COLO668 (cell line): ENCODE measurements at regions not wholly inside any gene's neighbourhood (a gene's known extent, or its start where the extent isn't known, plus 50 kb on each side); places are given as distances from the start of the nearest gene placed in this dataset.
A peak's percentile ranks its signal among the peaks of the same experiment; 100 is the strongest.
"Not testable (repeated sequence)": the region's sequence is repeated elsewhere in the genome, so short reads cannot be mapped to it uniquely, and the experiment has no call there.

Source experiments
- DNase-seq: peaks from one replicate; lab custom pipeline; 2025; ENCODE audit not compliant: unreplicated experiment; lab: John Stamatoyannopoulos, UW

GRCh38 chr3:40878464-40878905, 320.8 kb upstream of the CTNNB1 start:
- no peak for DNase-seq

- DNase-seq = no peak
These were observed 313.9 kb upstream of the CTNNB1 start for GRCh38 chr3:40885430-40885829.

GRCh38 chr3:40886660-40887425, 312.5 kb upstream of the CTNNB1 start:
- DNase-seq = no peak

- DNase-seq = no peak
These were observed 308.1 kb upstream of the CTNNB1 start for GRCh38 chr3:40891186-40891585.

- no peak for DNase-seq
These were observed 304.2 kb upstream of the CTNNB1 start for GRCh38 chr3:40895109-40895508.

- DNase-seq = no peak
These were observed 300.0 kb upstream of the CTNNB1 start for GRCh38 chr3:40899286-40899712.

GRCh38 chr3:40901298-40901697, 298.0 kb upstream of the CTNNB1 start:
- no peak for DNase-seq

GRCh38 chr3:40901796-40902195, 297.5 kb upstream of the CTNNB1 start:
- DNase-seq = no peak

GRCh38 chr3:40907907-40908465, 291.3 kb upstream of the CTNNB1 start:
- not testable (repeated sequence) for DNase-seq

- no peak for DNase-seq
These were observed 290.7 kb upstream of the CTNNB1 start for GRCh38 chr3:40908612-40909011.

GRCh38 chr3:40911264-40911663, 288.0 kb upstream of the CTNNB1 start:
- DNase-seq = no peak

GRCh38 chr3:40911928-40912327, 287.4 kb upstream of the CTNNB1 start:
- DNase-seq = no peak

GRCh38 chr3:40912461-40912860, 286.8 kb upstream of the CTNNB1 start:
- no peak for DNase-seq

GRCh38 chr3:40913192-40913591, 286.1 kb upstream of the CTNNB1 start:
- DNase-seq = no peak

- no peak for DNase-seq
These were observed 285.7 kb upstream of the CTNNB1 start for GRCh38 chr3:40913641-40914040.

- no peak for DNase-seq
These were observed 284.8 kb upstream of the CTNNB1 start for GRCh38 chr3:40914475-40914874.

- no peak for DNase-seq
These were observed 283.9 kb upstream of the CTNNB1 start for GRCh38 chr3:40915346-40915865.

- no peak for DNase-seq
These were observed 279.3 kb upstream of the CTNNB1 start for GRCh38 chr3:40920041-40920440.

GRCh38 chr3:40921251-40921650, 278.1 kb upstream of the CTNNB1 start:
- DNase-seq = no peak

GRCh38 chr3:40923143-40923542, 276.2 kb upstream of the CTNNB1 start:
- DNase-seq = no peak

GRCh38 chr3:40923651-40924050, 275.7 kb upstream of the CTNNB1 start:
- no peak for DNase-seq

GRCh38 chr3:40924559-40925141, 274.7 kb upstream of the CTNNB1 start:
- peak; percentile 6 for DNase-seq
